Mucosa of rectum (tissue), 2 donors: ENCODE measurements at regions not wholly inside any gene's neighbourhood (a gene's known extent, or its start where the extent isn't known, plus 50 kb on each side); places are given as distances from the start of the nearest gene placed in this dataset.
"Not testable (repeated sequence)": the region's sequence is repeated elsewhere in the genome, so short reads cannot be mapped to it uniquely, and the experiment has no call there.

Experiments used
- H3K27ac ChIP-seq, 2 donors: one replicate each; pipeline ENCODE4 v1.7.0; 2013; ENCODE audit warnings: inconsistent platforms in 2 of 2, low read depth in 2 of 2, low read length in 2 of 2
- H3K27me3 ChIP-seq, 2 donors: one replicate each; pipeline ENCODE4 v1.7.0; 2013; ENCODE audit warnings: low read length in 2 of 2; ENCODE audit not compliant: control insufficient read depth in 2 of 2, insufficient read depth in 2 of 2
- H3K36me3 ChIP-seq, 2 donors: one replicate each; pipeline ENCODE4 v1.7.0; 2013; ENCODE audit warnings: low read length in 2 of 2; ENCODE audit not compliant: control insufficient read depth in 2 of 2, insufficient read depth in 2 of 2
- H3K4me1 ChIP-seq, 2 donors: one replicate each; pipeline ENCODE4 v1.7.0; 2013; ENCODE audit warnings: low read length in 2 of 2, mild to moderate bottlenecking in 1 of 2; ENCODE audit not compliant: control insufficient read depth in 2 of 2, insufficient read depth in 2 of 2
- H3K4me3 ChIP-seq, 2 donors: one replicate each; pipeline ENCODE4 v1.7.0; 2013; ENCODE audit warnings: low read length in 2 of 2
- H3K9ac ChIP-seq, 2 donors: one replicate each; pipeline ENCODE4 v1.7.0; 2013; ENCODE audit warnings: low read length in 2 of 2, low read depth in 1 of 2, mild to moderate bottlenecking in 1 of 2
- H3K9me3 ChIP-seq, 2 donors: one replicate each; pipeline ENCODE4 v1.7.0; 2013; ENCODE audit warnings: low read length in 2 of 2; ENCODE audit not compliant: control insufficient read depth in 2 of 2
- donor health status: healthy.
- donor health status: Normal muscosa, but diverticular disease.

- H3K4me1 ChIP-seq: peaks cover 0 to 13% of the 10 kb centered on the region in 2 donors
- not testable (repeated sequence) for H3K9ac ChIP-seq, H3K9me3 ChIP-seq, H3K27me3 ChIP-seq, H3K4me3 ChIP-seq, H3K36me3 ChIP-seq, H3K27ac ChIP-seq
Observed at GRCh38 chr2:131671841-131672470, 144.3 kb downstream of the CCDC74A start.

DNA sequence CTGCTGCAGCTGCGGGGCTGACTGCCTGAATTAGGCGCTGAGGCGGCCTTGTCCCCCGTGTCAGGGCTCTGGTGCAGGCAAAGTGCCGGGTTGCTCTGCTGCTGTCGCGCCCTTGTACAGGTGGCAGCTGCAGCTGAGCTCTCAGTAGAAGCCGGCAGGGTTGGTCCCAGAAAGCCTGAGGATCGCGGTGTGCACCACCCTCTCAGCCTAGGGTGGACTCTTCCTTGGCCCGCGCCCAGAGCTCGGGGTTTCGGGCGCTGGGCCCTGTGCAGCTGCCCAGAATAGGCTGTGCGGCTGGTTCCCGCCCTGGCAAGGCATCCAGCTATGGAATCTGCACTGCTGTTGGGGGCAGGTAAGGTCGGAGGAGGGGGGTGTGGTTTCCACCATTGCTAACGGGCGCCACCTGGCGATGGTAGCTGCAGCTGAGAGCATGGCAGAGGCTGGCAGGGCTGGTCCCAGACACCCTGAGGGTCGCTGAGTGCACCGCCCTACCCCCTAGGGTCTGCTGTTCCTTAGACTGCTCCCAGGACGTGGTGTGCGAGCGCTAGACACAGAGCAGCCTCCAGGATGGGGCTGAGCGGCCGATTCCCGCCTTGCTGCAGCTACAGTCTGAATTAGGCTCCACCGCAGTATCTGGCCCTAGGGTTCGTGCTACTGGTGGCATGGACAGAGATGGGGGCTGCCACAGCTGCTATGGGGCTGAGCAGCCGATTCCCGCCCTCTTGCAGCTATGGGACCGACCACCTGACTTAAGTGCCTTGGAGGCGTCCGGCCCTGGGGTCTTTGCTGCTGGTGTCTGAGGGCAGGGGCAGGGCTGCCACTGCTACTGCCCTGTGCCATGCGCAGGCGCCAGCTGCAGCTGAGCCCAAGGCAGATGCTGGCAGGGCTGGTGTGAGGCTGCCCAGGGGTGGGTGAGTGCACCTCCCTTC, 145.0 kb downstream of the CCDC74A start:
- not testable (repeated sequence) for H3K9ac ChIP-seq, H3K27me3 ChIP-seq, H3K27ac ChIP-seq, H3K9me3 ChIP-seq, H3K36me3 ChIP-seq
- Histone ChIP-seq H3K4me1 (peaks cover 0 to 13% of the 10 kb centered on the region in 2 donors), H3K4me3 (peak overlapping the region; percentile 31 to 60)

- Histone ChIP-seq H3K4me1 (peaks cover 0 to 13% of the 10 kb centered on the region in 2 donors), H3K36me3 (no peaks in the 10 kb centered on the region), H3K27ac (no peak overlapping the region), H3K9me3 (no peaks in the 10 kb centered on the region), H3K9ac (no peak overlapping the region), H3K27me3 (peaks cover 0 to 4% of the 10 kb centered on the region in 2 donors), H3K4me3 (peak overlapping the region; percentile 13 to 60)
Observed at GRCh38 chr2:131673400-131674173, 145.9 kb downstream of the CCDC74A start.

DNA sequence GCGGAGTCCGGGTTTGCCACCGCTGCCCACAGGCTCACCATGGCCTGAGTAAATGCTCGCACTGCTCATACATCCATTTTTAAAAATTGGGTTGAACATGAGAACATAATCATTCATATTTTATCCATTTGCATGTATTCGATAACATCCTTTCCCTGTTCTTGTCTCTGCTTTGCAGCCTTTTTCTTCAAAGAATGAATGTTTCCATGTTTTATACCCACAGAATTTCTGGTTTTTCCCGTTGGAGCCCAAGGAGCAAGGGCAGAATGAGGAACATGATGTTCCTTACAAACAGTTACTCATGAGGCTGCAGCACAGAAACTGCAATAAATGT, 146.5 kb downstream of the CCDC74A start:
- Histone ChIP-seq H3K4me3 (no peak overlapping the region), H3K27me3 (peaks cover 0 to 4% of the 10 kb centered on the region in 2 donors), H3K9me3 (no peaks in the 10 kb centered on the region), H3K9ac (no peak overlapping the region), H3K27ac (no peak overlapping the region), H3K36me3 (no peaks in the 10 kb centered on the region), H3K4me1 (peaks cover 0 to 13% of the 10 kb centered on the region in 2 donors)

DNA sequence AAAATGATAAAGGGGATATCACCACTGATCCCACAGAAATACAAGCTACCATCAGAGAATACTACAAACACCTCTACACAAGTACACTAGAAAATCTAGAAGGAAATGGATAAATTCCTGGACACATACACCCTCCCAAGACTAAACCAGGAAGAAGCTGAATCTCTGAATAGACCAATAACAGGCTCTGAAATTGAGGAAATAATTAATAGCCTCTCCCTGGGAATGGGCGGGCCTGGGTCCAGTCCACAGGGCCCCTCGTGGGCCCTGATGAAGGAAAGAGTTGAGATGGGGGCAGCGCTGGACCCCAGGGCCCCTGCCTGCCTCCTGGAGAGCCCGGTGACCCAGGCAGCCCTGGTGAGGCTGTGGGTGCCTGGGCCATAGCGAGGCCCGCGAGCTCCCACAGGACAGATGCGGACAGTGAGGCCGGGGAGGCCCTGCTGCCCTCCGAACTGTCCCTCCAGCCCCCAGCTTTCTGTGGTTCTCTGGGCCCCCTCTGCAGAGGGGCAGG, 154.0 kb downstream of the CCDC74A start:
- not testable (repeated sequence) for H3K27me3 ChIP-seq, H3K36me3 ChIP-seq, H3K9me3 ChIP-seq, H3K4me1 ChIP-seq
- H3K4me3 ChIP-seq: peak overlapping the region; percentile 83 to 87
- peak overlapping the region; percentile 54 to 65 for H3K27ac ChIP-seq
- H3K9ac ChIP-seq: peak overlapping the region; percentile 68 to 75

GRCh38 chr2:131682122-131682944, 154.6 kb downstream of the CCDC74A start:
- H3K4me3 ChIP-seq: peak overlapping the region; percentile 83 to 87
- no peaks in the 10 kb centered on the region for H3K36me3 ChIP-seq
- H3K9ac ChIP-seq: peak overlapping the region; percentile 68 to 75
- no peaks in the 10 kb centered on the region for H3K27me3 ChIP-seq
- H3K27ac ChIP-seq: peak overlapping the region; percentile 54 to 65
- H3K9me3 ChIP-seq: no peaks in the 10 kb centered on the region
- H3K4me1 ChIP-seq: peaks cover 0 to 3% of the 10 kb centered on the region in 2 donors

DNA sequence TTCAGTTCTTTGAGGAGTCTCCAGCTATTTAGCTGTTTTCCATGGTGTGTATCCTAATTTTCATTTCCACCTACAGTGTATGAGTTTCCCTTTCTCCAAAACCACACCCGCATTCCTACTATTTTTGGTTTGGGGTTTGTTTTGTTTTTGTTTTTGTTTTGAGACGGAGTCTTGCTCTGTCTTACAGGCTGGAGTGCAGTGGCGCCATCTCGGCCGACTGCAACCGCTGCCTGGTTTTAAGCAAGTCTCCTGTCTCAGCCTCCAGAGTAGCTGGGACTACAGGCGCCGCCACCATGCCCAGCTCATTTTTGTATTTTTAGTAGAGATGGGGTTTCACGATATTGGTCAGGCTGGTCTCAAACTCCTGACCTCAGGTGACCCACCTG, 155.2 kb downstream of the CCDC74A start:
- H3K4me1 ChIP-seq, H3K9me3 ChIP-seq, H3K36me3 ChIP-seq, H3K27me3 ChIP-seq: not testable (repeated sequence)
- peak overlapping the region; percentile 83 to 87 for H3K4me3 ChIP-seq
- peak overlapping the region; percentile 60 to 68 for H3K9ac ChIP-seq
- peak overlapping the region in 1 of 2 donors; percentile 65 for H3K27ac ChIP-seq

DNA sequence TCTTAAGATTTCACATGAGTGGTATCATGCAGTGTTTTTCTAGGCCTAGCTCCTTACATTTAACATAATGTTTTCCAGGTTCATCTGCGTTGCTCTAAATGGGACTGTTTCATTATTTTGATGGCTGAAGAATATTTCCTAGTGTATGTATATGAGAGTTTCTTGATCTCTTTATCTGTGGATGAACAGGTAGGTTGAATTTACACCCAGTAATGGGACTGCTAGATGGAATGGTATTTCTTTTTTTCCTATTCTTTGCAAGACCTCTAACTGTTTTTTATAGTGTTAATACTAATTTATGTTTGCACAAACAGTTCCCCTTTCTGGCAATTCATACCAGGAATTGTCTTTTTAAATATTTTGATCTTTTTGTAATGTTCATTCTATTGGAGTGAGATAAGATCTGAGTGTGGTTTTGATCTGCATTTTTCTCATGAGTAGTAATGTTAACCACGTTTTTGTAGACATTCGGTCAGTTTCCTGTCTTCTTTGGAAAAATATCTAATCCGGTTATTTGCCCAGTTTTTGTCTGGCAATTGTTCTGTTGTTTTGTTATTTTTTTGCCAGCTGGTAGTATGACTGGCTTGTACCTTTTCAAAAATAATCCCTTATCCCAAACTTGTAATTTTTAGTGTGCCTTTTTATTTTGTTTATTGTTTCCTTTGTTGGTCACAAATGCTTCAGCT, 157.1 kb downstream of the CCDC74A start:
- H3K27ac ChIP-seq, H3K36me3 ChIP-seq, H3K4me1 ChIP-seq, H3K27me3 ChIP-seq, H3K9me3 ChIP-seq, H3K4me3 ChIP-seq, H3K9ac ChIP-seq: not testable (repeated sequence)

GRCh38 chr2:131686164-131686893, 158.6 kb downstream of the CCDC74A start:
- H3K27me3 ChIP-seq, H3K4me1 ChIP-seq, H3K27ac ChIP-seq, H3K9ac ChIP-seq, H3K36me3 ChIP-seq, H3K4me3 ChIP-seq, H3K9me3 ChIP-seq: not testable (repeated sequence)
